GM18508 (cell line): ENCODE measurements at regions not wholly inside any gene's neighbourhood (a gene's known extent, or its start where the extent isn't known, plus 50 kb on each side); places are given as distances from the start of the nearest gene placed in this dataset.

ENCODE experiments used
- ATAC-seq: cut with Tn5 transposase; IDR thresholded peaks from one replicate; pipeline ENCODE4 v1.9.1; 2021; ENCODE audit warnings: moderate number of reproducible peaks; ENCODE audit not compliant: insufficient read depth, unreplicated experiment

DNA sequence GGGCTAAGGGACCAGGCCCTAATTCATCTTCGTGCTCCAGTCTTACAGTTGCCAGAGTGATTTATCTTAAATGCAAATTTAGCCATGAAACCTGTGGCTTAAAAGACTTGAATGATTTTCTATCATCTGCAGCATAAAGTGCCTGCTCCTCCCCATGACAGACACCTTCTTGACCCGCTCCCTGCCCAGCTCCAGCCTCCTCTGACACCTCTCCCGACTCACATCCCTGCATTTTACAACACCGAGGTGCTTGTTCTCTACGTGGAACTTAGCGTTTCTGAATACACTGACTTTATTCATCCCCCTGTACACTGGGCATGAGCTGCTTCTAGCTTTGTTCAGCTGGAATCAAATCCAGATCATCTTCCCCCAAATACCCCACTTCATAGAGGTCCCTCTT, 128.7 kb upstream of the MYO16 start:
- ATAC-seq = no peak

DNA sequence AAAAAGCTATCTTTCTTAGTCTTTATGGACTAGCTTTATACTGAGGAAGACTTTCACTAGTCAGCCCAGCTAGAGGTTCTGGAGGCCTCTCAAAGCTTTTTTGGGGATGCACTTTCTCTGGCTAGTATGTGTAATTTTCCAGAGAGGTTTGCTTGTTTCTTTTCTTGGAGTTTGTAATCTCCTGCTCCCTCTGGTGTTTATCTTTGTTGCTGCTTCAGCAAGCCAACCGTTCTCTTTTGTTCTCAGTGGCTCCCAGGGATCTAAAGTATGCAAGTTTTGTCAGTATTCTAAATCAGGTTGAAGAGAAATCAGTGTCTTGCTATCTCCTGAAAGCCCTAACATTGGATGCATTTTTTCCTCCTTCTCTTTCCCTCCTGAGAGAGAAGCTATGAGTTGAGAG, 121.1 kb upstream of the MYO16 start:
- ATAC-seq = no peak

DNA sequence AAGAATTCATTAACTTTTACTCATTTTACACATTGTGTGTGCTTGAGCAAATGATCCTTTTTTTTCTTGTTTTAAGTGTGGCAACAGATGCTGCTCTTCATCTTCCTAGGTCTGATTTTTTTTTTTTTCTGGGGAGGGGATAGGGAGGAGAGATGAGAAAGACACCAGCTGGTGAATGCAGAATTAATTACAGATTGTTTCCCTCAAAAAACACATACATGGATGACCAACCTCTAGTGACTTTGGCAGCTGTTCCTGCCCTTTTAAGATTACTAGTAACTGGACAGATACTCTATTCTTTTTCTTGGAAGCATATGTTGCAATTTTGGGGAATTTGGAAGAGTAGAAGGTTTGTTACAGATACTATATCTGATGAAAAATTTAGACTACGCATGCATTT, 103.6 kb upstream of the MYO16 start:
- ATAC-seq = no peak

DNA sequence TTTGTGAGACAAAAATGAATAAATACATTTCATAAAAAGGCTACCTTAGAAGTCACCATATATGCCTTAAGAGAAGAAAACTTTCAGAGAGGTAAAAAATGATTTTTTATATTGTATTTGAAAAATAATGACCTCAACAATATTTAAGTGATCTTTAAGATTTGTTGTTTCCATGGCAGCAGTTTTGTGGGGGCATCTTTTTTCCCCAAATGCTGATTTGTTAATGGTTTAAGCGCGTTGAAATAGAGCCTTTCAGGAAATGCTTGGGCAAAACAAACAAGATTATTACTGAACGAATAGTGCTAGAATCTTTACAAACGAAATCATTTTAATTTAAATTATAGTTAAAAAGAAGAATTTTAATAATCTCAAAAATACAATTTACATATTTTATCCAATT, 103.1 kb upstream of the MYO16 start:
- no peak for ATAC-seq

DNA sequence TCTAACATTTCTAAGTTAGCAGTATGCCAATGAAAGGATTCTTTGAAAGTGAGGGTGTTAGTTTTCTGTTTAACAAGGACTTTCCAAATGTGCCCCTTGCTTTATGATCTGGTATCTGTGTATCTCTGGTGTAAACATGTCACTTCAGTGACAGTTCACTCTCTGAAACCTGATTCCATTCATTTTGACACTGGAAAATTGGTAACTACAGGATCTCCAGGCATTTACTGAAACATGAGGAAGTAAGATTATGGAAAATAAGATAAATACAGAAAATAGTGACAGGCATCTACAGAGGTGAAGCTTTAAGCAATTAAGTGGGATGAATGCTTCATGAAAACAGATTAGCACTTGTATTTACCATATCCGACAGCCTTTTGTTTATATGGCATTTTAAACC, 101.6 kb upstream of the MYO16 start:
- no peak for ATAC-seq

DNA sequence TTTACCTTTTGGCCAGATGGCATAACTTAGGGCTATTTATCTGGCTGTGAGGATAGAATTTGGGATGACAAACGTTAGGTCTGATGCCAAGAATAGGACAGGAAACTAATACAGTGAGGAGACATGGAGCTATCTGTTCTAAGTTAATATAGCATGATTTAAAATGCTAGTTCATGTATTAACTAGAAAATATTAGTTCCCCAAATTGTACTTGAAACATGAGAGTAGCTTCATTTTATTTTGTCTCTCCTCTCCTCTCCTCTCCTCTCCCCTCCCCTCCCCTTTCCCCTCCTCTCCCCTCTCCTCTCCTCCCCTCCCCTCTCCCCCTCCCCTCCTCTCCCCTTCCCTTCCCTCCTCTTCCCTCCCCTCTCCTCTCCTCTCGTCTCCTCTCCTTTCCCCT, 101.1 kb upstream of the MYO16 start:
- ATAC-seq = no peak

DNA sequence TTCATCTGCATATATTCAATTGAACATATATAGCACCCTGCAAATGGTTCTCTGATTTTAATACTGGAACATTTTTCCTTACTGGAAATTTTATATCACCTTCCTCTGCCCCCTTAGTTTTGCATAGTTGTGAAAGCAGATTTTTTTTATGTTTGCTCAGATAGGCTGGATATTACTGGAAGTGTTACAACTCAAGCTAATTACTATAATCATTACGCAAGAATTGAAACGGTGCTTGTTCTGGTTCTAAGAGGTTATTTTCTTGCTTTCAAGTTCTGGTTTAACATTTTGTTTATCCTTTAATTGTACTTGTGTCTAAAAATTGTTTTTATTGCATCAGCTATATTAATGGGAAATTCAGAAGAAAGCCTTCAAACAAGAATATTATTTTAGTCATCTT, 95.6 kb upstream of the MYO16 start:
- no peak for ATAC-seq

DNA sequence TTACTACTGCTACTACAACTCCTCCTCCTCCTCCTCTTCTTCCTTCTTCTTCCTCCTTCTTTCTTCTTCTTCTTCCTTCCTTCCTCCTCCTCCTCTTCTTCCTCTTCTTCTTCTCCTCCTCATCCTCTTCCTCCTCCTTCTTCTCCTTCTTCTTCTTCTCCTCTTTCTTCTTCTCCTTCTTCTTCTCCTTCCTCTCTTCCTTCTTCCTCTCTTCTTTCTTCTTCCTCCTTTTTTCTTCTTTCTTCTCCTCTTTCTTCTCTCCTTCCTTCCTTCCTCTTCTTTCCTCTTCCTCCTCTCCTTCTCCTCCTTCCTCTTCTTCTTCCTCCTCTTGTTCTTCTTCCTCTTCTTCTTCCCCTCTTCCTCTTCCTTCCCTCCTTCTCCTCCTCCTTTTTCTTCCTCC, 94.7 kb upstream of the MYO16 start:
- no peak for ATAC-seq

DNA sequence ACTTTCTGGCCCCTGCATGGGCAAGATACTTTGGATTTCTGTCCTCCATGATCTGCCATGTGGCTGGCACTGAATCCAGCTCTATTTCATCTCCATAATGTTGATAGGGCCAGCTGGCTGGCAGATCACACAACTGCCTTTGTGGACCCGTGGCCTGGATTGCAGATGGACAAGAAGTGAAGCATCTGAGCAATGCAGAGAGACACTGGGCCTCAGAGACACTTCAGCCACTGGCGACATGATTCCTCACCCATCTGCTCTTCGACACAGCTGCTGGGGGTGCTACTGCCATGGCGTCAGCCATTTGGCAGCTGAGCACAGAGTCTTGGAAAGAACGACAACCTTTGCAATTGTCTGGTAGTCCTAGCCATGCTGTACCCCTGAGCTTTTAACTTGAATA, 79.5 kb upstream of the MYO16 start:
- ATAC-seq = no peak

DNA sequence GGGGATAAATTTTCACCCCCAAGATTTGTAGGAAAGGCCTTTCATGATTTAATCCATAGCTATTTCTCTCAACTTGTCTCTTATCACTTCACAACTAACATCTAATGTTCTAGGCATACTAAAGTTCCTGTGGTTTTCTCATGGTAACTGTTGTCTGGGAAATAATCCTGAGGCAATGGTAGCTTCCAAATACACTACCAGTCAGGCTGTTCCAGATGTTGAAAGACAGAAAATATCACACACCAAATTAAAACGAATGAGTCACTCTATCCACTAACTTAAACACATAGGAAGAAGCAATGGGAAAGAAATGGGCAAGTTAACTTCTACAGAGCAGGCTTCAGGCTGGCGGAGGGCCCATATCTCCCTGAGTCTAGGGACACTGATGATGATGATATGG, 77.7 kb upstream of the MYO16 start:
- no peak for ATAC-seq

DNA sequence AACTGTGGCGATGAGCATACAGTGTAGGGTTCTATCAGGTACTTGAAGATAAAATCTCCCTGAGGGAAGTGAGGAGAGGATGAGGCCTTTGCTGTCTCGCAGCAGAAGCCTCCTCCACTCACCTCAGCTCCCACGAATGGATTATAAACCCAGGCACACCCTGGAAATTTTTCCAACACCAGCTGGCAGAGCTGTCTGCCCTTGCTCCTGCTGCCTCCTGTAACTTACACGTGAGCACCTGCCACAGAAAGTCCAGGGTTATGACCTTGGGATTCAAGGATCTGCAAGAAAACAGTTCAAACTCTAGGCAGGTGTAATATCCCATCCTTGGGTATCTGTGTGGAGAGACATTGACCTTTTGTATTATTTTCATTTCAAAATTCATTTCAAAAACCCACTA, 70.9 kb upstream of the MYO16 start:
- ATAC-seq = no peak

DNA sequence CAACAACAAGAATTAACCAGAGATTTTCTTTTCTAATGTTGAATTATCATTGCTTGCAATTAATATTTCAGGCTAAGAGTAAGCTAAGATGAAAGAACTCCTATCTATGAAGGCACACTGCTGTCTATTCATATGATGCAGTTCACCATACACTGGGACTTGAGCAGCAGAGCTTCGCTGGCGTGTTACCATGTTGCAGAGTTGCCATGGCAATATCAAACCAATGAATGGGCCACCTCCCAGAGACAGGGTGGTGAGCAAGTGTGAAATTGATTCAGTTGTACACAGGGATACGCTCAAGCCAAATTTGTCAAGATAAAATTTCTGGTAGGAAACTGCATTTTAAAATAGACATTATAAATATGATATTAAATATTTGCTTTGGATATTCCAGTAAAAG, 69.3 kb upstream of the MYO16 start:
- no peak for ATAC-seq

DNA sequence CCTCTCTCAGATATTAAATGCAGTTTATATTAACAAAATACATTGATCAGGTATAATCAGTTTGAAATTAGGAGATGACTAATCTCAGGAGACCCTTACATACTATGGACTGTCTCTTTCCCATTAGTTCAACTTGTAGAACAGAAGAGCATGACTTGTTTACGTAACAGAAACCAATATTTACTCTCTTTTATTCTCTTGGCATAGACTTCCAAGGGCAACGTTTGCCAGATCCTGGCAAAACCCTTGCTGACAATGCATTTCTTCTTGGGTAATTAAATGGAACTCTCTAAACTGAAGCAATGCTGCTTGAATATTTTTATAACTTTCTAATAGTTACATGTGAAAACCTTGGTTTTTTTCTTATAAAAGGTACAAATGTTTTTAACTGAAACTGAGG, 68.3 kb upstream of the MYO16 start:
- ATAC-seq = no peak

DNA sequence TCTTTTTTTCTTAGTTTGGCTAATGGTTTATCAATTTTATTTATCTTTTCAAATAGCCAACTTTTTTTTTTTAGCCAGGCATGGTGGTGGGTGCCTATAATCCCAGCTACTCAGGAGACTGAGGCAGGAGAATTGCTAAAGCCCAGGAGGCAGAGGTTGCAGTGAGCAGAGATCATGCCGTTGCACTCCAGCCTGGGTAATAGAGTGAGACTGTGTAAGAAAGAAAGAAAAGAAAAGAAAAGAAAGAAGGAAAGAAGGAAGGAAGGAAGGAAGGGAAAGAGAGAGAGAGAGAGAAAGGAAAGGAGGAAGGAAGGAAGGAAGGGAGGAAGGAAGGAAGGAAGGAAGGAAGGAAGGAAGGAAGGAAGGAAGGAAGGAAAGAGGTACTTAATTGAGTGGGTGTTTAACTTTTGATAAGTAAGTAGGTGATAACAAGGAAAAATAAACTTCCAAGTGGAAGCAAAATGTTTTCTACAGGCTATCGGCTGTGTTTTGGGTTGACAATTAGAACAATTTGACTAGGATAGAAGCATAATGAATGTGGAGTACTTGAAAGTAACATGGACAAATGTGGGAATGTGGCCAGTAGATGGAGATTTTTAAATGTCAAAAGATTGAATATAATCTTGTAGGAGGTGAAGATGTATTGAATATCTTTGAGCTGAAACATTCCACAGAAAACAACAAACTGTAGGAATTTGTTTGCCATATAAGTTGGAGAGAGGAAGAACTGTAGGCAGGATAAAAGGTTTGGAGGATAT, 62.8 kb upstream of the MYO16 start:
- no peak for ATAC-seq

DNA sequence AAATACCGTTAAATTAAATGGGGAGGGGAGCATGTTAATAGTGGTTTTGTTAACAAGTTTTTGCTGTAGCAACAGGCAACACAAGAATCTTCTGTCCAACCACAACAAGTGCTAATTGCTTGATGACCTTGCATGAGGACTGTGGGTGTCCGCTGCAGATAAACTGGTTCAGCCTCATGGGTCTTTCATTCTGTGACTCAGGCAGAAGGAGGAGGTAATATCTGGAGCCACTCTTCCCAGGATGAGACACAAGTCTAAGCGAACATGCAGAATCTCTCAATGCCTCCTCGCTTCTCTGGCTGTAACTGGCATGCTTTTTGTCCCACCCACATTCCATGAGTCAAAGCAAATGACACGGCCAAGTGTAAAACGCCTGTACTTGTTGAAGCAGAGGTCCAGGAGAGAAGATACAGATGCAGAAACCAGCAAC, 56.6 kb upstream of the MYO16 start:
- no peak for ATAC-seq

DNA sequence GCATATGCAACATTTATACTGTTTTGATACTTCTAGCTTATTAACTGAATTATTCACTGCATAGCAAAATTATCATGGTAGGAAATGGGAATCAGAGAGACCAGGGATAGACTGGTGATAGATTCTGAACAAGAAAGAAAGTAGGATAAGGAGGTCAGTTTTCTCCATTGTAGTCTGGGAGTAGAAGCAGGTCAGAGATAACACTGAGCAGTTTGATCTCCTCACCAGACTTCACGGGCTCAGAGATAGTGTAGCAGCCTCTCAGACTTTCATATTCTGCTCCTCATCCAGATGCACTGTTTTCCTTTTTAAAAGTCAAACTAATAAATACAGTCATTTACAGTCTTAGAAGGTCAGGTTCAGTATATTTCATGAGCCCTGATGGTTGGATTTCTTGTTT, 56.0 kb upstream of the MYO16 start:
- ATAC-seq = no peak

DNA sequence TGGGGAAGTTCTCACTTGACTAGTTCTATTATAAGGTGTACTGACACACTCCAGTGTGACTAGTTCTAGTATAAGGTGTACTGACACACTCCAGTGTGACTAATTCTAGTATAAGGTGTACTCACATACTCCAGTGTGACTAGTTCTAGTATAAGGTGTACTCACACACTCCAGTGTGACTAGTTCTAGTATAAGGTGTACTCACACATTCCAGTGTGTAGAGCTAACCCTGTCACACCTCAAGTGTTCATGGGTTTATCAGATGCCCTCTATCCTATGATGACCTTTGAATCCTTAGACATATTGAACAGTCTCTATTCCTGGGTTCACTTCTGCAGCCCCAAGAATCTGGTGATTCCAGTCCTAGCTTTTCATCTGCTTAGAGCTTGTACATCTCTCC, 54.6 kb upstream of the MYO16 start:
- ATAC-seq = no peak

DNA sequence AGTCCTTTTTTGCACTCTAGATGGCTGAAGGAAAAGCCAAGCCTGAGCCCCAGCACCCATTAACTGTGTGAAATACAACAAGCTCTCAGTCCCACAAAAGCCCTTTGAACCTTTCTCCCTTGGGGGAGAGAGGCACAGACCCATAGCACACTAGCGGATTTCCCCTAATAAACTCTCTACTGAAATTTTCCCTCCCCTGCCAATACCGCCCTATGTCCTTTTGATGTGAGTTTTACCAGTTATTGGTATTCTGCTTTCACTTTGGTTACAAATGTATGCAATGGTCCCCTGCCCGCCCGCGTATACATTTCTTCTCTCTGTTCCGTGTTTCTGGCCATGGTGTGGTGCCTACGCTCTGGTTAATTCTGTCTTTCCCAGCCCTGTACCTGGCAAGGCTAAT, 54.0 kb upstream of the MYO16 start:
- ATAC-seq = no peak
